ENCODE measurements at regions not wholly inside any gene's neighbourhood (a gene's known extent, or its start where the extent isn't known, plus 50 kb on each side); places are given as distances from the start of the nearest gene placed in this dataset.
A peak's percentile ranks its signal among the peaks of the same experiment; 100 is the strongest.
"Not testable (repeated sequence)": the region's sequence is repeated elsewhere in the genome, so short reads cannot be mapped to it uniquely, and the experiment has no call there.

DNA sequence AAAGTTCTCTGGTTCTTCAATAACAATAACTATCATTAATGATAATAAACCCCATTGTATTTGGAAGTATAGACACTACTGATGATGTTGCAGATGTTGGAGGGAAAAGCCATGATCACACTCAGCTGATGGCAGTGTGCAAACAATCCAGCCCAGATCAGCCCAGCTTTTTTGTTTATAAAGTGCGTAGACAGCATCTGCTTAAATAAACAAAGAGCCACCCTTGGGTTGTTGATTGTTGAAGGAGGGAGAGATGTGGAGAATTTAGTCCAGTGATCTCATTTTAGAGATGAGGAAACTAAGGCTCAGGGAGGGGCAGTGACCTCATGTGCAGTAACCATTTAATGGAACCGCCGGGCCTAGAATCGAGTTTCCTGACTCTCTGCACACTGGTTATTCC is 56.0 kb upstream of the MEX3C start:
- no peaks in the 10 kb centered on the region for H3K9me3 ChIP-seq
- H3K4me1 ChIP-seq, result no peaks in the 10 kb centered on the region
- H3K36me3 ChIP-seq, result no peaks in the 10 kb centered on the region
- TF ChIP-seq POLR2AphosphoS5 (IDR thresholded peaks at IDR 0.05), result no peak
- TF ChIP-seq POLR2A (IDR thresholded peaks at IDR 0.05), result no peak
- no peak for TF ChIP-seq EP300 (IDR thresholded peaks at IDR 0.05)
- no peak for DNase-seq
- H3K4me3 ChIP-seq, result no peak overlapping the region
- H3K27ac ChIP-seq, result no peak overlapping the region
- 72 to 86% (median 84%) methylated on average over 4 of the region's 4 CpGs for WGBS, 5 donors
- H3K27me3 ChIP-seq, result no peaks in the 10 kb centered on the region
- intact Hi-C loops (cut with DNase I; ENCODE audit: low total_unique reads), result no loop called here

- H3K4me1 ChIP-seq, result no peaks in the 10 kb centered on the region
- no peaks in the 10 kb centered on the region for H3K9me3 ChIP-seq
- intact Hi-C loops (cut with DNase I; ENCODE audit: low total_unique reads), result no loop called here
- peaks cover 0 to 6% (median 0%) of the 10 kb centered on the region in 3 donors for H3K27me3 ChIP-seq
- 28 to 55% (median 42%) methylated on average over 3 of the region's 3 CpGs for WGBS, 5 donors
- TF ChIP-seq POLR2AphosphoS5 (IDR thresholded peaks at IDR 0.05) (peak in 1 of 3 donors; percentile 29), EP300 (IDR thresholded peaks at IDR 0.05) (no peak)
- no peak overlapping the region for H3K4me3 ChIP-seq
- H3K36me3 ChIP-seq, result no peaks in the 10 kb centered on the region
- peak in 1 of 2 donors; percentile 36 for DNase-seq
- no peak overlapping the region for H3K27ac ChIP-seq
Measured at GRCh38 chr18:51255693-51256092, 58.2 kb upstream of the MEX3C start.

DNA sequence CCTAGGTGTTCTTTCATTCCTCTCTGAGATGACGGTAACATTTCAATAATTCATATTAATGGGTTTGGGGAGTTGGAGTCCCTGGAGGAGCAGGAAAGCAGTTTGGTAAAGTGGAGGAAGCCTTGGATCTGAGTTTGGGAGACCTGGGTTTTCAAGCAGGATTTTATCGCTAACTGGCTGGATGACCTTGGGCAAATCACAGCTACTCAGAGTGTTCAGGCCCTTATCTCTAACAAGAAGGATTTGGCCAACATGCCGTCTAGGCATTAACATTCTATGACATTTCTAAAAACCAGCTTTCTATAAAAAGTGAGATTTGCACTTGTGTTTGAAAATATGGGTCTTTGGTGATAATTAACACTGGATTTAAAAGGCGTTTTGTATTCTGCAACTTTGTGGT is 59.7 kb upstream of the MEX3C start:
- no peak for TF ChIP-seq POLR2AphosphoS5 (IDR thresholded peaks at IDR 0.05)
- TF ChIP-seq CTCF (IDR thresholded peaks at IDR 0.05), result no peak
- TF ChIP-seq EP300 (IDR thresholded peaks at IDR 0.05), result no peak
- TF ChIP-seq POLR2A (IDR thresholded peaks at IDR 0.05), result no peak
- Histone ChIP-seq H3K36me3 (no peaks in the 10 kb centered on the region), H3K27me3 (peaks cover 0 to 6% (median 0%) of the 10 kb centered on the region in 3 donors), H3K9me3 (no peaks in the 10 kb centered on the region), H3K27ac (no peak overlapping the region), H3K4me1 (no peaks in the 10 kb centered on the region), H3K4me3 (no peak overlapping the region)
- intact Hi-C loops (cut with DNase I; ENCODE audit: low total_unique reads), result no loop called here
- DNase-seq, result peak in 1 of 2 donors; percentile 19
- WGBS, 5 donors, result 43 to 61% (median 54%) methylated on average over 4 of the region's 4 CpGs

DNA sequence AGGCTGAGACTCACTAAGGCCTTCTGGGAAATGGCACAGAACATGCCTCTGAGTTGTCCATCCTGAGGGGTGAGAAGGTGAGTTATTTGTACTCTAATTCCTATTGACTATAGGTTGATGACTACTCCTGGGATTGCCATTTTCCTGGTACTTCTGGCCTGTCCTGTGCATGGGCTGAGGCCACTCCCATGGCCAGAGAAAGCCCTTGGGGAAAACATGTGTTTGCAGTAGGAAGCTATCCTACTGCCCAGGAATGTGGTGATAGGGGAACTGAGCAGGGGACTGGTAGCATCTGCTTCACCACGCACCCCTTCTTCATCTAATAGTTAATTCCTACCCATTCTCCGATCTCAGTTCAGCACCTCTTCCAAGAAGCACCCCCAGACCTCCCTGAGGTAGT is 62.6 kb upstream of the MEX3C start:
- intact Hi-C loops (cut with DNase I; ENCODE audit: low total_unique reads), result no loop called here
- WGBS, 5 donors, result 82 to 100% (median 92%) methylated on average over 2 of the region's 2 CpGs
- Histone ChIP-seq H3K4me3 (no peak overlapping the region), H3K27me3 (peaks cover 0 to 6% (median 0%) of the 10 kb centered on the region in 3 donors), H3K4me1 (no peaks in the 10 kb centered on the region), H3K36me3 (no peaks in the 10 kb centered on the region), H3K9me3 (no peaks in the 10 kb centered on the region), H3K27ac (no peak overlapping the region)
- TF ChIP-seq EP300 (IDR thresholded peaks at IDR 0.05) (no peak), CTCF (IDR thresholded peaks at IDR 0.05) (no peak), POLR2A (IDR thresholded peaks at IDR 0.05) (no peak), POLR2AphosphoS5 (IDR thresholded peaks at IDR 0.05) (no peak)
- no peak for DNase-seq

DNA sequence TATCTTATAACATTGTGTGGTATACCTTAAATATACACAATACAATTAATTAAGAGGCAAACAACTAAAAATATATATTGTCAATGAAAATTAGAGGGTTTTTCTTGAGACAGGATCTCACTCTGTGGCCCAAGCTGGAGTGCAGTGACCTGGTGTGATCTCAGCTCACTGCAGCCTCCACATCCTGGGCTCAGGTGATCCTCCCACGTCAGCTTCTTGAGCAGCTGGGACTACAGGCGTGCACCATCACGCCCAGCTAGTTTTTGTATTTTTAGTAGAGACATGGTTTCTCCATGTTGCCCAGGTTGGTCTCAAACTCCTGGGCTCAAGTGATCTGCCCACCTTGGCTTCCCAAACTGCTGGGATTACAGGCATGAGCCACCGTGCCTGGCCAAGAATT is 68.6 kb upstream of the MEX3C start:
- H3K4me3 ChIP-seq; intact Hi-C loops (cut with DNase I; ENCODE audit: low total_unique reads); H3K27me3 ChIP-seq; H3K36me3 ChIP-seq; DNase-seq; H3K4me1 ChIP-seq; H3K9me3 ChIP-seq; H3K27ac ChIP-seq: not testable (repeated sequence)
- WGBS, 5 donors, result 62 to 87% (median 73%) methylated on average over 4 of the region's 4 CpGs

GRCh38 chr18:51266773-51267172 is 69.3 kb upstream of the MEX3C start:
- no peak for DNase-seq
- no peaks in the 10 kb centered on the region for H3K27me3 ChIP-seq
- H3K36me3 ChIP-seq, result no peaks in the 10 kb centered on the region
- 67 to 89% (median 82%) methylated on average over 4 of the region's 4 CpGs for WGBS, 5 donors
- H3K4me1 ChIP-seq, result no peaks in the 10 kb centered on the region
- intact Hi-C loops (cut with DNase I; ENCODE audit: low total_unique reads), result no loop called here
- H3K9me3 ChIP-seq, result no peaks in the 10 kb centered on the region
- no peak overlapping the region for H3K27ac ChIP-seq
- TF ChIP-seq POLR2A (IDR thresholded peaks at IDR 0.05) (no peak), POLR2AphosphoS5 (IDR thresholded peaks at IDR 0.05) (no peak), EP300 (IDR thresholded peaks at IDR 0.05) (no peak), CTCF (IDR thresholded peaks at IDR 0.05) (no peak)
- H3K4me3 ChIP-seq, result no peak overlapping the region

Data from stomach (tissue), 8 donors.